ENCODE measurements at regions not wholly inside any gene's neighbourhood (a gene's known extent, or its start where the extent isn't known, plus 50 kb on each side); places are given as distances from the start of the nearest gene placed in this dataset.

DNA sequence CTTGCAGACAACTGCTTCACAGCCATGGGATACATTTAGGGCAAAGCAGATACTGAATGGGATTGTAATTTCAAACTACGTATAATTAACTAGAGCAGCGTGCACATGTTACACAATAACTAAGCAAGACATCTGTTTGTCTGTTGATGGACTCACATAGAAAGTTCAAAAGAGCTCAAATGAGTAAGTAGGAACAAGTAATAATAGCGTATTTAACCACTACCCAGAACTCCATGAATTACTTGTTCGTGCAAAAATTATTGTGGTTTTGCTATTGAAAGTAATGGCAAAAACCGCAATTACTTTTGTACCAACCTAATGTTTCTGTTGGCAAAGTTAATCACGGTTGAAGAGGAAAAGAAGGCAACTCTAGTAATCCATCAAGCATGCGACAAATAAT is 825.4 kb downstream of the PCDH18 start:
- H3K27ac ChIP-seq (ENCODE audit: low read depth, low read length) = no peak overlapping the region
- no peak overlapping the region for H3K9ac ChIP-seq (ENCODE audit: low read length)
- DNase-seq (ENCODE audit: low read depth, low spot score) (no peak), ATAC-seq (no peak)
- intact Hi-C loops (cut with micrococcal nuclease) = no loop called here
- no peak for TF ChIP-seq ZFX (IDR thresholded peaks at IDR 0.05)
- H3K4me2 ChIP-seq (ENCODE audit: low read length) = no peak overlapping the region
- H3K9me2 ChIP-seq (ENCODE audit: insufficient read depth) = no peaks in the 10 kb centered on the region
- no peaks in the 10 kb centered on the region for H3K27me3 ChIP-seq (ENCODE audit: insufficient read depth, low read length)
- ChIA-PET RAD21 (ENCODE audit: low non-redundant PET in 1 of 2, low total read pairs in 2 of 2, uncharacterized antibody in 2 of 2, unreplicated experiment in 2 of 2) (no interaction called here), CTCF (no interaction called here), POLR2A (no interaction called here)
- H3K4me3 ChIP-seq (replicated peaks in 1 of 2; ENCODE audit: low read depth in 1 of 2, low read length in 2 of 2) = no peak overlapping the region
- H3K79me2 ChIP-seq (ENCODE audit: insufficient read depth, low read length) = no peaks in the 10 kb centered on the region
- no peaks in the 10 kb centered on the region for H4K20me1 ChIP-seq (ENCODE audit: insufficient read depth)
- H3K9me3 ChIP-seq (ENCODE audit: control insufficient read depth in 1 of 2, insufficient read depth in 1 of 2, low read depth in 1 of 2, low read length in 2 of 2) = no peaks in the 10 kb centered on the region
- no peak overlapping the region for H2AFZ ChIP-seq (ENCODE audit: low read depth, low read length, poor library complexity, severe bottlenecking)
- no peaks in the 10 kb centered on the region for H3K36me3 ChIP-seq (ENCODE audit: control insufficient read depth in 1 of 2, insufficient read depth in 2 of 2, low read length in 2 of 2)
- BruUV-seq (replicated peaks) = no TSS peak
- no peaks in the 10 kb centered on the region for H3K4me1 ChIP-seq (ENCODE audit: control insufficient read depth in 1 of 2, insufficient read depth in 2 of 2, low read length in 2 of 2)

DNA sequence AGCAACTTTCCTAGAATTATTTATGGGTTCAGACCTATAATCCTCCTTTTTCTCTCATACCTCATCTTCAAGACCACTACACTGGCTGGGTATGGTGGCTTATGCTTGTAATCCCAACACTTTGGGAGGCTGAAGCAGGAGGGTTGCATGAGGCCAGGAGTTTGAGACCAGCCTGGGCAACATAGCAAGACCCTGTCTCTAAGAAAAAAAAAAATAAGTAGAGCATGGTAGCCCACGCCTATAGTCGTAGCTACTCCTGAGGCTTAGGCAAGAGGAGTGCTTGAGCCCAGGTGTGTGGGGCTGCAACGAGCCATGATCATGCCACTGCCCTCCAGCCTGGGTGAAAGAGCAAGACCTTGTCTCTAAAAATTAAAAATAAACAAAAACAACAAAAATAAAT is 832.4 kb downstream of the PCDH18 start:
- intact Hi-C loops (cut with micrococcal nuclease) = no loop called here
- RAD21 ChIA-PET (ENCODE audit: low non-redundant PET in 1 of 2, low total read pairs in 2 of 2, uncharacterized antibody in 2 of 2, unreplicated experiment in 2 of 2) = no interaction called here
- ATAC-seq (no peak), DNase-seq (ENCODE audit: low read depth, low spot score) (no peak)
- Histone ChIP-seq H3K9me3 (ENCODE audit: control insufficient read depth in 1 of 2, insufficient read depth in 1 of 2, low read depth in 1 of 2, low read length in 2 of 2) (no peaks in the 10 kb centered on the region), H3K4me1 (ENCODE audit: control insufficient read depth in 1 of 2, insufficient read depth in 2 of 2, low read length in 2 of 2) (no peaks in the 10 kb centered on the region), H3K9ac (ENCODE audit: low read length) (no peak overlapping the region), H3K36me3 (ENCODE audit: control insufficient read depth in 1 of 2, insufficient read depth in 2 of 2, low read length in 2 of 2) (no peaks in the 10 kb centered on the region), H3K27ac (ENCODE audit: low read depth, low read length) (no peak overlapping the region), H3K27me3 (ENCODE audit: insufficient read depth, low read length) (no peaks in the 10 kb centered on the region), H3K9me2 (ENCODE audit: insufficient read depth) (no peaks in the 10 kb centered on the region), H4K20me1 (ENCODE audit: insufficient read depth) (no peaks in the 10 kb centered on the region; the same call in 1 of the 2 replicates), H3K4me3 (replicated peaks in 1 of 2; ENCODE audit: low read depth in 1 of 2, low read length in 2 of 2) (no peak overlapping the region), H3K4me2 (ENCODE audit: low read length) (no peak overlapping the region), H3K79me2 (ENCODE audit: insufficient read depth, low read length) (no peaks in the 10 kb centered on the region), H2AFZ (ENCODE audit: low read depth, low read length, poor library complexity, severe bottlenecking) (no peak overlapping the region)
- CTCF ChIA-PET = no interaction called here
- POLR2A ChIA-PET = no interaction called here
- no TSS peak for BruUV-seq (replicated peaks)
- no peak for TF ChIP-seq TCF7L2 (IDR thresholded peaks at IDR 0.05; ENCODE audit: borderline replicate concordance, extremely low read depth, insufficient read depth, insufficient read length)
- TF ChIP-seq ZFX (IDR thresholded peaks at IDR 0.05) = no peak
- TF ChIP-seq, protein P1, sequence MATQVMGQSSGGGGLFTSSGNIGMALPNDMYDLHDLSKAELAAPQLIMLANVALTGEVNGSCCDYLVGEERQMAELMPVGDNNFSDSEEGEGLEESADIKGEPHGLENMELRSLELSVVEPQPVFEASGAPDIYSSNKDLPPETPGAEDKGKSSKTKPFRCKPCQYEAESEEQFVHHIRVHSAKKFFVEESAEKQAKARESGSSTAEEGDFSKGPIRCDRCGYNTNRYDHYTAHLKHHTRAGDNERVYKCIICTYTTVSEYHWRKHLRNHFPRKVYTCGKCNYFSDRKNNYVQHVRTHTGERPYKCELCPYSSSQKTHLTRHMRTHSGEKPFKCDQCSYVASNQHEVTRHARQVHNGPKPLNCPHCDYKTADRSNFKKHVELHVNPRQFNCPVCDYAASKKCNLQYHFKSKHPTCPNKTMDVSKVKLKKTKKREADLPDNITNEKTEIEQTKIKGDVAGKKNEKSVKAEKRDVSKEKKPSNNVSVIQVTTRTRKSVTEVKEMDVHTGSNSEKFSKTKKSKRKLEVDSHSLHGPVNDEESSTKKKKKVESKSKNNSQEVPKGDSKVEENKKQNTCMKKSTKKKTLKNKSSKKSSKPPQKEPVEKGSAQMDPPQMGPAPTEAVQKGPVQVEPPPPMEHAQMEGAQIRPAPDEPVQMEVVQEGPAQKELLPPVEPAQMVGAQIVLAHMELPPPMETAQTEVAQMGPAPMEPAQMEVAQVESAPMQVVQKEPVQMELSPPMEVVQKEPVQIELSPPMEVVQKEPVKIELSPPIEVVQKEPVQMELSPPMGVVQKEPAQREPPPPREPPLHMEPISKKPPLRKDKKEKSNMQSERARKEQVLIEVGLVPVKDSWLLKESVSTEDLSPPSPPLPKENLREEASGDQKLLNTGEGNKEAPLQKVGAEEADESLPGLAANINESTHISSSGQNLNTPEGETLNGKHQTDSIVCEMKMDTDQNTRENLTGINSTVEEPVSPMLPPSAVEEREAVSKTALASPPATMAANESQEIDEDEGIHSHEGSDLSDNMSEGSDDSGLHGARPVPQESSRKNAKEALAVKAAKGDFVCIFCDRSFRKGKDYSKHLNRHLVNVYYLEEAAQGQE (IDR thresholded peaks at IDR 0.05; ENCODE audit: low read depth) = no peak
- no peak for TF ChIP-seq SIN3A (IDR thresholded peaks at IDR 0.05; ENCODE audit: low read depth)
- no peak for TF ChIP-seq SRF (IDR thresholded peaks at IDR 0.05; ENCODE audit: low read depth)
- TF ChIP-seq POLR2AphosphoS5 (IDR thresholded peaks at IDR 0.05; ENCODE audit: low read depth, low read length) = no peak
- TF ChIP-seq EZH2phosphoT487 (IDR thresholded peaks at IDR 0.05; ENCODE audit: borderline replicate concordance) = no peak
- TF ChIP-seq FOSL1 (IDR thresholded peaks at IDR 0.05; ENCODE audit: low read depth) = no peak

All from HCT116 (cell line).